GM12873 (cell line): ENCODE measurements at regions not wholly inside any gene's neighbourhood (a gene's known extent, or its start where the extent isn't known, plus 50 kb on each side); places are given as distances from the start of the nearest gene placed in this dataset.

Experiments
- TF ChIP-seq, protein P1 (sequence below): IDR thresholded peaks from 2 replicates; pipeline ENCODE4 v1.5.1; 2012; ENCODE audit warnings: low read depth, mild to moderate bottlenecking, moderate library complexity, low read length, control low read depth; ENCODE audit not compliant: insufficient read depth; ENCODE audit errors: missing control alignments

DNA sequence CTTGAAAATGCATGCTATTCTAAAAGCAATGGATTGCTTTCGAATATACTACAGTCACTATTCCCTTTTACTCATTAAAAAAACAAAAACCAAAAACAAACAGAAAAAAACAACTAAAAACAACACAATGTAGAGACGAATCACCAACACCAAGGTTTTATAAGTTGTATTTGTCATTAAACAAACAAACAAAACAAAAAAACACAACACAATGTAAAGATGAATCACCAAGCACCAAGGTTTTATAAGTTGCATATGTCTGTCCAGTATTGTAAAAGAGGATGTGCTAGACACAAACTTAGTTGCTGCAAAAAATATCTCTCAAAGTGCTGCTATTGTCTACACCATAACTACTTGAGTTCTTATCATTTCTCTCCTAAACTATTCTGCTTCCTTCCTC, 1269.2 kb downstream of the EFNA5 start:
- TF ChIP-seq, protein P1, sequence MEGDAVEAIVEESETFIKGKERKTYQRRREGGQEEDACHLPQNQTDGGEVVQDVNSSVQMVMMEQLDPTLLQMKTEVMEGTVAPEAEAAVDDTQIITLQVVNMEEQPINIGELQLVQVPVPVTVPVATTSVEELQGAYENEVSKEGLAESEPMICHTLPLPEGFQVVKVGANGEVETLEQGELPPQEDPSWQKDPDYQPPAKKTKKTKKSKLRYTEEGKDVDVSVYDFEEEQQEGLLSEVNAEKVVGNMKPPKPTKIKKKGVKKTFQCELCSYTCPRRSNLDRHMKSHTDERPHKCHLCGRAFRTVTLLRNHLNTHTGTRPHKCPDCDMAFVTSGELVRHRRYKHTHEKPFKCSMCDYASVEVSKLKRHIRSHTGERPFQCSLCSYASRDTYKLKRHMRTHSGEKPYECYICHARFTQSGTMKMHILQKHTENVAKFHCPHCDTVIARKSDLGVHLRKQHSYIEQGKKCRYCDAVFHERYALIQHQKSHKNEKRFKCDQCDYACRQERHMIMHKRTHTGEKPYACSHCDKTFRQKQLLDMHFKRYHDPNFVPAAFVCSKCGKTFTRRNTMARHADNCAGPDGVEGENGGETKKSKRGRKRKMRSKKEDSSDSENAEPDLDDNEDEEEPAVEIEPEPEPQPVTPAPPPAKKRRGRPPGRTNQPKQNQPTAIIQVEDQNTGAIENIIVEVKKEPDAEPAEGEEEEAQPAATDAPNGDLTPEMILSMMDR, result no peak

DNA sequence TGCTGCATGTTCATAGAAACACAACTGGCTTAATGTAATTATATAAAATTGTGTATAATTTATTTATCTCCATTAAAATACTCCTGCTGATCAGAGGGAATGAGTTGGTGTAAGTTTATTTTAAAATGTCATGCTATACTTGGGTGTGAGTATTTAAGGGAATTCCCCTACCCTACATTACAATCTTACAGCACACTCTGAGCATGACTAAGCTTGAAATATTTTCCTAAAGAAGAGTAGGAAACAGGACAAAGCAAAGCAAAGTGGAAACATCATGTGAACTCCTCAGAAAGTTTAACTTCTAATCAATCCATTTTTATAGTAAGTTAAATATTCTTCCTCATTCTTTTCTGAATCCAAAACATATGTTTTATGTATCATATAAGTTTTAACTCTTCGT, 1271.3 kb downstream of the EFNA5 start:
- TF ChIP-seq, protein P1, result no peak

DNA sequence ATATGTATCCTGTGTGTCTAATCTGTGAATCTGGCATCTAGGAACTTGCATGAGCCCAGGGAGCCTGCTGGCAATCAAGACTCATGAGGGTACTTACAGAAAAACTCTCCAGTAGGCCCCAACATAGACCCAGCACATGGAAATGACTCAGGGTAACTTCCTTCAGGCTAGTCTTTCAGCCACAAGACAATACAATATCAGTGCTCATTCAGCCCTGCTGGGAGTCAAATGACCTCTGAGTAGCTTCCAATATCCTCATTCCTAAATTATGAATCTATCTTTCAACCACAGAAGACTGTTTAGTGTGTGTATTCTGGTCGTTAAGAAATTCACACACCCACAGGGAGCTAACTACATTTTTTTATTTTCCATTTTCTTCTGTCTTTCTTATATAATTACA, 1273.0 kb downstream of the EFNA5 start:
- TF ChIP-seq, protein P1, result no peak

DNA sequence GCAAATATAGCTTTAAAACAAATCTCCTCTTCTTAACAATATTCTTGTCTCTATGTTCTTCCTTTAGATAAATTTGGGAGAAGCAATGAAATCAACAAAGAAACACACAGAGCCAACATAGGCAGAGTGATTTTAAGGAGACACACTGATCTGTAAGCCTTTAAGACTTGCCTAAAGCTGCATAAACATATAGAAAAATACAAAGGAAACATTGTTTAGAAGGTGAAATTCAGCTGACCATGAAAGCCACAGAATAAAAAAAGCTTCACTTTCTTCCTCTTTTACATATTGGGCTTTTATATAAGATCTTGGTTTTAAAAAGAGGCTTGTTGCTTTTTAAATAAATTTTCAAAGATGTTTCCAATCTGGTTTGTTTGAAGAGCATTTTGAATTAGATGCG, 1277.5 kb downstream of the EFNA5 start:
- TF ChIP-seq, protein P1, result no peak

DNA sequence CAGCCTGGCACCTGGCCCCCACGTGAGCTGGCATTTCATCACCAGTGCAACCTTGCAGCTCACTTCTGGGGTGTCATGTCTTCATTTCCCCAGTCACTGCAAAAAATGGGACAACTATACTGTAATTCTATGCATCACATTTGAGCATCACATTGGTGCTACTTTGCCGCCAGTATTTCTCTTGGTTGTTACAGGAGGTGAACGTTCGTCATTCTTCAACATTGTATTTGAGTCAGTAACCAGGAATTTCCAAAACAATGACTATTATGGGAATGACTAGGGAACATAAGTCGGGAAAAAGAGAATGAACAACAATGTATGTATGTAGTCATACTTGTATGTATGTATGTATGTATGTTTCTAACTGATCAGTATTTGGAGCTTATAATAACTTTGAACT, 1278.0 kb downstream of the EFNA5 start:
- TF ChIP-seq, protein P1, result no peak

DNA sequence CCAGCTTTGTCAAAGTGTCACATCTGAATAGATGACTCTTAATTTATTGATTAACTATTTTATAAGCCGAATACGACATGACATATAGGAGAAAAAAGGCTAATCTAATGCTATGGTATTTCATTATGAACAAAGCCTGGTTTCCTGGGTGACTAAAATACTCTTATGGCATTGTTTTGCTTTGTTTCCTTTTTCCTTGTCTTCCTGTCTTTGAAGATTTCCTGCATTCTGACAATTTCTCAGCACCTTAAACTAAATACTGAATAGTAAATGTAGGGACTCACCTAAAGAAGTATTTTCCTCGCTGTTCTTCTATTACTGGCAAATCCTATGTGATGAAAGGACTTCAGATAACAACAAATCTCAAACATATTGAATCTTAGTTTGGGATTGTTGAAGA, 1284.5 kb downstream of the EFNA5 start:
- TF ChIP-seq, protein P1, result no peak

DNA sequence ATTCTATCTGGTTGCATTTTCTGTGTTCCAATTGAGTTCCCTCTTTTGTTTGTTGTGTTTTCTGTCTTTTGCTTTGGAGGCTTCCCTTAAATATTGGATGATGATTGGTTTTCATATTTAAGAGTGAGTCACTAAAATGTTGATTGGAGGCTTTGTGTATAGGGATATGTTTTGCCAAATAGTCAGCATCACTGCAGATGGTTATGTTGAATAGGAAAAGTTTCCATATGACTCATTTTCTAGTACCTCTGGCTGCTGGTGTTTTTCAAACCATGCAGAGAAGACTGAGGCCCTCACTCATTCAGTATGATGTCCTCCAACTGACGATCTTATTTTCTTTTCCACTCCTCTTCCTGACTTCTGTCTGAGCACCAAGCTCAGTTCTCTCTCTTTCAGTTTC, 1290.0 kb downstream of the EFNA5 start:
- TF ChIP-seq, protein P1, result no peak
